ENCODE measurements at regions not wholly inside any gene's neighbourhood (a gene's known extent, or its start where the extent isn't known, plus 50 kb on each side); places are given as distances from the start of the nearest gene placed in this dataset.
"Not testable (repeated sequence)": the region's sequence is repeated elsewhere in the genome, so short reads cannot be mapped to it uniquely, and the experiment has no call there.

- not testable (repeated sequence) for TF ChIP-seq JUN (IDR thresholded peaks at IDR 0.05); CBX8 (IDR thresholded peaks at IDR 0.05); RCOR1 (IDR thresholded peaks at IDR 0.05; ENCODE audit: low read depth, low read length); EP300 (IDR thresholded peaks at IDR 0.05); POLR2A (IDR thresholded peaks at IDR 0.05; ENCODE audit: low read length); FOSL2 (IDR thresholded peaks at IDR 0.05); FOSL2 (CRISPR knock-in tag; IDR thresholded peaks at IDR 0.05); MAZ (IDR thresholded peaks at IDR 0.05; ENCODE audit: borderline replicate concordance, low read depth, low read length); MAX (IDR thresholded peaks at IDR 0.05); SREBF2 (IDR thresholded peaks at IDR 0.05)
- TF ChIP-seq, protein P1, sequence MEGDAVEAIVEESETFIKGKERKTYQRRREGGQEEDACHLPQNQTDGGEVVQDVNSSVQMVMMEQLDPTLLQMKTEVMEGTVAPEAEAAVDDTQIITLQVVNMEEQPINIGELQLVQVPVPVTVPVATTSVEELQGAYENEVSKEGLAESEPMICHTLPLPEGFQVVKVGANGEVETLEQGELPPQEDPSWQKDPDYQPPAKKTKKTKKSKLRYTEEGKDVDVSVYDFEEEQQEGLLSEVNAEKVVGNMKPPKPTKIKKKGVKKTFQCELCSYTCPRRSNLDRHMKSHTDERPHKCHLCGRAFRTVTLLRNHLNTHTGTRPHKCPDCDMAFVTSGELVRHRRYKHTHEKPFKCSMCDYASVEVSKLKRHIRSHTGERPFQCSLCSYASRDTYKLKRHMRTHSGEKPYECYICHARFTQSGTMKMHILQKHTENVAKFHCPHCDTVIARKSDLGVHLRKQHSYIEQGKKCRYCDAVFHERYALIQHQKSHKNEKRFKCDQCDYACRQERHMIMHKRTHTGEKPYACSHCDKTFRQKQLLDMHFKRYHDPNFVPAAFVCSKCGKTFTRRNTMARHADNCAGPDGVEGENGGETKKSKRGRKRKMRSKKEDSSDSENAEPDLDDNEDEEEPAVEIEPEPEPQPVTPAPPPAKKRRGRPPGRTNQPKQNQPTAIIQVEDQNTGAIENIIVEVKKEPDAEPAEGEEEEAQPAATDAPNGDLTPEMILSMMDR (IDR thresholded peaks at IDR 0.05) = not testable (repeated sequence)
- TF ChIP-seq, protein P2, sequence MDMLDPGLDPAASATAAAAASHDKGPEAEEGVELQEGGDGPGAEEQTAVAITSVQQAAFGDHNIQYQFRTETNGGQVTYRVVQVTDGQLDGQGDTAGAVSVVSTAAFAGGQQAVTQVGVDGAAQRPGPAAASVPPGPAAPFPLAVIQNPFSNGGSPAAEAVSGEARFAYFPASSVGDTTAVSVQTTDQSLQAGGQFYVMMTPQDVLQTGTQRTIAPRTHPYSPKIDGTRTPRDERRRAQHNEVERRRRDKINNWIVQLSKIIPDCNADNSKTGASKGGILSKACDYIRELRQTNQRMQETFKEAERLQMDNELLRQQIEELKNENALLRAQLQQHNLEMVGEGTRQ (IDR thresholded peaks at IDR 0.05) = not testable (repeated sequence)
Measured at GRCh38 chr9:67066140-67066539, 73.8 kb upstream of the SPATA31A3 start.
